Loucy (cell line): ENCODE measurements at regions not wholly inside any gene's neighbourhood (a gene's known extent, or its start where the extent isn't known, plus 50 kb on each side); places are given as distances from the start of the nearest gene placed in this dataset.
"Not testable (repeated sequence)": the region's sequence is repeated elsewhere in the genome, so short reads cannot be mapped to it uniquely, and the experiment has no call there.

Source experiments
- H2AFZ ChIP-seq: fragments of 200-600 bp; sonication (generic); 2 replicates; pipeline ENCODE4 v1.6.0; 2016; ENCODE audit warnings: antibody characterized with exemption, mild to moderate bottlenecking, low read length, moderate library complexity
- H3F3A ChIP-seq: fragments of 200-600 bp; 2 replicates; pipeline ENCODE4 v1.6.0; 2016; ENCODE audit warnings: antibody characterized with exemption, low read depth, mild to moderate bottlenecking
- H3K27me3 ChIP-seq: fragments of 200-600 bp; sonication (generic); 2 replicates; pipeline ENCODE4 v1.6.1; 2014; ENCODE audit warnings: low read length, mild to moderate bottlenecking; ENCODE audit not compliant: insufficient read depth, poor library complexity, severe bottlenecking
- H3K36me3 ChIP-seq: fragments of 200-600 bp; sonication (generic); 2 replicates; pipeline ENCODE4 v1.6.1; 2016; ENCODE audit warnings: low read length; ENCODE audit not compliant: insufficient read depth
- H3K4me1 ChIP-seq: fragments of 200-600 bp; sonication (generic); 2 replicates; pipeline ENCODE4 v1.5.1; 2014; ENCODE audit warnings: low read length, mild to moderate bottlenecking; ENCODE audit not compliant: insufficient read depth, poor library complexity, severe bottlenecking
- H3K4me2 ChIP-seq: fragments of 200-600 bp; sonication (generic); 2 replicates; pipeline ENCODE4 v1.6.0; 2014; ENCODE audit warnings: antibody characterized with exemption, low read length, low read depth, mild to moderate bottlenecking; ENCODE audit not compliant: poor library complexity, severe bottlenecking
- H3K4me3 ChIP-seq: fragments of 200-600 bp; sonication (generic); 2 replicates; pipeline ENCODE4 v1.5.1; 2014; ENCODE audit warnings: low read length, mild to moderate bottlenecking, mixed read lengths; ENCODE audit not compliant: poor library complexity, severe bottlenecking
- H3K79me2 ChIP-seq: fragments of 200-600 bp; sonication (generic); 2 replicates; pipeline ENCODE4 v1.6.1; 2014; ENCODE audit warnings: low read length; ENCODE audit not compliant: insufficient read depth
- H3K9ac ChIP-seq: fragments of 200-600 bp; sonication (generic); 2 replicates; pipeline ENCODE4 v1.6.0; 2014; ENCODE audit warnings: mild to moderate bottlenecking, low read depth, low read length, moderate library complexity; ENCODE audit not compliant: poor library complexity, severe bottlenecking
- H3K9me2 ChIP-seq: fragments of 200-600 bp; sonication (generic); replicated peaks from 2 replicates; pipeline ENCODE4 v1.6.1; 2016; ENCODE audit warnings: low read depth, low read length, mixed read lengths
- H3K9me3 ChIP-seq: fragments of 200-600 bp; sonication (generic); 2 replicates; pipeline ENCODE4 v1.6.1; 2014; ENCODE audit warnings: mild to moderate bottlenecking, antibody characterized with exemption, low read length, low read depth; ENCODE audit not compliant: insufficient read depth
- H4K20me1 ChIP-seq: fragments of 200-600 bp; sonication (generic); 2 replicates; pipeline ENCODE4 v1.6.0; 2014; ENCODE audit warnings: antibody characterized with exemption, low read length, mild to moderate bottlenecking; ENCODE audit not compliant: insufficient read depth, poor library complexity, severe bottlenecking
- EZH2phosphoT487 ChIP-seq: fragments of 200-600 bp; IDR thresholded peaks from 2 replicates; pipeline ENCODE4 v1.6.1; 2018; ENCODE audit warnings: antibody characterized with exemption, mild to moderate bottlenecking, moderate library complexity, borderline replicate concordance
- TF ChIP-seq, protein P1 (sequence below): fragments of 200-600 bp; sonication (generic); conservative IDR thresholded peaks from 2 replicates; pipeline ENCODE4 v1.5.1; 2014; ENCODE audit warnings: mild to moderate bottlenecking, antibody characterized with exemption, low read length

DNA sequence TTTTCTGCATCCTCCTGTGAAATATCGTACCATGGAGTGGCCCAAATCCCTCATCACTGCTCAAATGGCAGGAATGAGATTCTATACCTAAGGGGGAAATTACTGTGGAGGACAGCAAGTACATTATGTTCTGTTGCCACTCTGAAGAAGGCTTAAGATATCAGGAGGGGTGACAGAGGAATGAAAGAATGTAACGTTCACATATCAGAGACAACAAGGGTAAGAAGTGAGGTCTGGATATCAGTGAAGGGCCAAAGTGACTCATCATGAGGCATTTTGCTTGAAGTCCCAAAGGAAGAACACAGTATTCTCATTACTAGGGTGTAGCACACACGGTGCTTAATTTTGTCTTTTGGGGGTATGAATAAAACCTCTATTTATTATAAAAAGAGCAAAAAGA is 71.5 kb upstream of the SLC13A1 start:
- no peaks in the 10 kb centered on the region for H3K79me2 ChIP-seq
- TF ChIP-seq, protein P1, sequence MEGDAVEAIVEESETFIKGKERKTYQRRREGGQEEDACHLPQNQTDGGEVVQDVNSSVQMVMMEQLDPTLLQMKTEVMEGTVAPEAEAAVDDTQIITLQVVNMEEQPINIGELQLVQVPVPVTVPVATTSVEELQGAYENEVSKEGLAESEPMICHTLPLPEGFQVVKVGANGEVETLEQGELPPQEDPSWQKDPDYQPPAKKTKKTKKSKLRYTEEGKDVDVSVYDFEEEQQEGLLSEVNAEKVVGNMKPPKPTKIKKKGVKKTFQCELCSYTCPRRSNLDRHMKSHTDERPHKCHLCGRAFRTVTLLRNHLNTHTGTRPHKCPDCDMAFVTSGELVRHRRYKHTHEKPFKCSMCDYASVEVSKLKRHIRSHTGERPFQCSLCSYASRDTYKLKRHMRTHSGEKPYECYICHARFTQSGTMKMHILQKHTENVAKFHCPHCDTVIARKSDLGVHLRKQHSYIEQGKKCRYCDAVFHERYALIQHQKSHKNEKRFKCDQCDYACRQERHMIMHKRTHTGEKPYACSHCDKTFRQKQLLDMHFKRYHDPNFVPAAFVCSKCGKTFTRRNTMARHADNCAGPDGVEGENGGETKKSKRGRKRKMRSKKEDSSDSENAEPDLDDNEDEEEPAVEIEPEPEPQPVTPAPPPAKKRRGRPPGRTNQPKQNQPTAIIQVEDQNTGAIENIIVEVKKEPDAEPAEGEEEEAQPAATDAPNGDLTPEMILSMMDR = no peak
- TF ChIP-seq EZH2phosphoT487 = no peak
- no peak overlapping the region for H2AFZ ChIP-seq
- H3K9me2 ChIP-seq = no peaks in the 10 kb centered on the region
- H3K36me3 ChIP-seq = no peaks in the 10 kb centered on the region
- H3K27me3 ChIP-seq = no peaks in the 10 kb centered on the region
- no peak overlapping the region for H3K4me2 ChIP-seq
- no peaks in the 10 kb centered on the region for H3K9me3 ChIP-seq
- H3K4me1 ChIP-seq = no peaks in the 10 kb centered on the region
- H4K20me1 ChIP-seq = no peaks in the 10 kb centered on the region
- no peak overlapping the region for H3K4me3 ChIP-seq
- no peaks in the 10 kb centered on the region for H3F3A ChIP-seq
- H3K9ac ChIP-seq = no peak overlapping the region

DNA sequence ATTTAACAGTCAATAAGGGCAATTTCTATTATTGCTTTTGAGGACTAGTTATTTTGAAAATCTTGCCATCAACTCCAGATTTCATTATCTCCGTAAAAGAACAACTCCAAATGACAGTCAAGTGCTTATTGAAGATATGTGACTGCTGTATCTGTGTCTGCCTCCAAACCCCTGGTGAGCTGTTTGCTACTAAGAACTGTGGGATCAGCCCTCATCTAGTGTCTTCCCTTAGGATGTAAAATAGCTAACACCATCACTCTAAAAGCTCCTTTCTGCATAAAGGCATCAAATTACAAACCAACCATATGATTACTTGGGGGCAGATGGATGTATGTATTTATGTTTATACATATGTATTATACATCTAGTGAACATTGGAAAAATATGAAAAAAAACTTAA is 70.8 kb upstream of the SLC13A1 start:
- H3K9ac ChIP-seq = no peak overlapping the region
- no peaks in the 10 kb centered on the region for H3K4me1 ChIP-seq
- H4K20me1 ChIP-seq = no peaks in the 10 kb centered on the region
- no peaks in the 10 kb centered on the region for H3K27me3 ChIP-seq
- no peak overlapping the region for H3K4me2 ChIP-seq
- H3K9me3 ChIP-seq = no peaks in the 10 kb centered on the region
- H3K9me2 ChIP-seq = no peaks in the 10 kb centered on the region
- H3K4me3 ChIP-seq = no peak overlapping the region
- H3K36me3 ChIP-seq = no peaks in the 10 kb centered on the region
- no peak for TF ChIP-seq EZH2phosphoT487
- TF ChIP-seq, protein P1 = no peak
- H2AFZ ChIP-seq = no peak overlapping the region
- no peaks in the 10 kb centered on the region for H3K79me2 ChIP-seq
- no peaks in the 10 kb centered on the region for H3F3A ChIP-seq

DNA sequence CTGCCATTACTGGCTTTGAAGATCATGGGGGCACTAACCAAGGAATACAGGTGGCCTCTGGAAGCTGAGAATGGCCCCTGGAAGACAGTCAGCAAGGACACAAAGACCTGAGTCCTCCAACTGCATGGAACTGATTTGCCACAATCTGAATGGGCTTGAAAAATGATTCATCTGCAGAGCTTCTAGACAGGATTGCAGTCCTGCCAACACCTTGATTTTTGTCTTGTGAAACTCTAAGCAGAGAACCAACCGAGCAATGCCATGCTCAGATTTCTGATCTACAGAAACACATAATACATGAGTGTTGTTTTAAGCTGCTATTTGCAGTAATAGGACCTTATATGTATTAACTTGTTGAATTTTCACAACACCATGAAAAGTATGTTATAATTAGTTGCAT is 66.1 kb upstream of the SLC13A1 start:
- no peaks in the 10 kb centered on the region for H3F3A ChIP-seq
- TF ChIP-seq, protein P1 = no peak
- no peak for TF ChIP-seq EZH2phosphoT487
- H4K20me1 ChIP-seq = no peaks in the 10 kb centered on the region
- H3K4me1 ChIP-seq = no peaks in the 10 kb centered on the region
- H2AFZ ChIP-seq = no peak overlapping the region
- H3K79me2 ChIP-seq = no peaks in the 10 kb centered on the region
- H3K4me3 ChIP-seq = no peak overlapping the region
- H3K9ac ChIP-seq = no peak overlapping the region
- no peaks in the 10 kb centered on the region for H3K27me3 ChIP-seq
- H3K4me2 ChIP-seq = no peak overlapping the region
- no peaks in the 10 kb centered on the region for H3K36me3 ChIP-seq
- H3K9me2 ChIP-seq = no peaks in the 10 kb centered on the region
- no peaks in the 10 kb centered on the region for H3K9me3 ChIP-seq

DNA sequence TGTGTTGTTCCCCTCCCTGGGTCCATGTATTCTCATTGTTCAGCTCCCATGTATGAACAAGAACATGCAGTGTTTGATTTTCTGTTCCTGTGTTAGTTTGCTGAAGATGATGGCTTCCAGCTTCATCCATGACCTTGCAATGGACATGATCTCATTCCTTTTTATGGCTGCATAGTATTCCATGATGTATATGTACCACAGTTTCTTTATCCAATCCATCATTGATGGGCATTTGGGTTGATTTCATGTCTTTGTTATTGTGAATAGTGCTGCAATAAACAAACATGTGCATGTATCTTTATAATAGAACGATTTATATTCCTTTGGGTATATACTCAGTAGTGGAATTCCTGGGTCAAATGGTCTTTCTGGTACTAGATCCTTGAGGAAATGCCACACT is 65.1 kb upstream of the SLC13A1 start:
- H3K9me3 ChIP-seq = not testable (repeated sequence)

More for the DNA sequence above, 65.1 kb upstream of the SLC13A1 start:
- not testable (repeated sequence) for H4K20me1 ChIP-seq, H3K27me3 ChIP-seq, H3K9me2 ChIP-seq, H3K4me1 ChIP-seq, H2AFZ ChIP-seq, H3K4me3 ChIP-seq, H3K4me2 ChIP-seq, H3K36me3 ChIP-seq, H3K79me2 ChIP-seq, H3F3A ChIP-seq, H3K9ac ChIP-seq
